Stimulated activated CD8-positive, alpha-beta memory T cell treated with anti-CD3 and anti-CD28 coated beads, Interleukin-15, amount 100 ng/mL, for 4 hours (primary cell): ENCODE measurements at regions not wholly inside any gene's neighbourhood (a gene's known extent, or its start where the extent isn't known, plus 50 kb on each side); places are given as distances from the start of the nearest gene placed in this dataset.

ENCODE experiments used
- DNase-seq, 2 donors: peaks; one replicate each; pipeline ENCODE4 v3.0.0-alpha.2; 2020; ENCODE audit warnings: low read depth in 2 of 2

- no peak for DNase-seq
These were observed 276.1 kb upstream of the NEBL start for GRCh38 chr10:21172930-21173801.

- no peak for DNase-seq
These were observed 275.4 kb upstream of the NEBL start for GRCh38 chr10:21172542-21172929.

- no peak for DNase-seq
These were observed 274.9 kb upstream of the NEBL start for GRCh38 chr10:21171936-21172541.

GRCh38 chr10:21171197-21171935 is 274.3 kb upstream of the NEBL start:
- no peak for DNase-seq

GRCh38 chr10:21170216-21170615 is 273.1 kb upstream of the NEBL start:
- no peak for DNase-seq

- no peak for DNase-seq
These were observed 272.2 kb upstream of the NEBL start for GRCh38 chr10:21169271-21169670.

- no peak for DNase-seq
These were observed 270.3 kb upstream of the NEBL start for GRCh38 chr10:21167288-21168010.

- no peak for DNase-seq
These were observed 269.6 kb upstream of the NEBL start for GRCh38 chr10:21166557-21167287.

- DNase-seq, result no peak
These were observed 268.4 kb upstream of the NEBL start for GRCh38 chr10:21165489-21165888.

- no peak for DNase-seq
These were observed 267.6 kb upstream of the NEBL start for GRCh38 chr10:21164687-21165086.

- DNase-seq, result no peak
These were observed 265.8 kb upstream of the NEBL start for GRCh38 chr10:21162948-21163347.

GRCh38 chr10:21161647-21162046 is 264.5 kb upstream of the NEBL start:
- DNase-seq, result no peak

- no peak for DNase-seq
These were observed 264.0 kb upstream of the NEBL start for GRCh38 chr10:21161090-21161625.

GRCh38 chr10:21160116-21160515 is 263.0 kb upstream of the NEBL start:
- DNase-seq, result no peak

GRCh38 chr10:21159669-21160068 is 262.6 kb upstream of the NEBL start:
- DNase-seq, result no peak

GRCh38 chr10:21158301-21158700 is 261.2 kb upstream of the NEBL start:
- DNase-seq, result no peak

GRCh38 chr10:21157664-21158063 is 260.6 kb upstream of the NEBL start:
- no peak for DNase-seq

- DNase-seq, result no peak
These were observed 253.1 kb upstream of the NEBL start for GRCh38 chr10:21150166-21150565.

- no peak for DNase-seq
These were observed 249.3 kb upstream of the NEBL start for GRCh38 chr10:21146436-21146789.

- DNase-seq, result no peak
These were observed 248.8 kb upstream of the NEBL start for GRCh38 chr10:21145751-21146435.

GRCh38 chr10:21144047-21144446 is 246.9 kb upstream of the NEBL start:
- DNase-seq, result no peak
